ENCODE measurements at regions not wholly inside any gene's neighbourhood (a gene's known extent, or its start where the extent isn't known, plus 50 kb on each side); places are given as distances from the start of the nearest gene placed in this dataset.

- no peak overlapping the region for H3K4me3 ChIP-seq (ENCODE audit: extremely low read depth in 1 of 4, insufficient read depth in 2 of 4, low read depth in 3 of 4, low read length in 4 of 4)
- CTCF ChIA-PET (ENCODE audit: partially characterized antibody): no interaction called here
- no peak for FAIRE-seq
- peaks cover 0 to 2% (median 0%) of the 10 kb centered on the region in 4 experiments; a peak in 1 of 7 replicates for H3K4me1 ChIP-seq (replicated peaks in 1 of 4; ENCODE audit: control insufficient read depth in 3 of 4, insufficient read depth in 4 of 4, low read length in 3 of 4)
- no peak overlapping the region for H2BK120ac ChIP-seq (replicated peaks; ENCODE audit: low read depth, low read length)
- H2BK5ac ChIP-seq (ENCODE audit: low read depth, low read length): no peak overlapping the region
- H2BK15ac ChIP-seq (ENCODE audit: low read length): no peak overlapping the region
- no peaks in the 10 kb centered on the region for H3K36me3 ChIP-seq (ENCODE audit: control insufficient read depth in 2 of 4, insufficient read depth in 4 of 4, low read length in 3 of 4)
- POLR2A ChIA-PET (ENCODE audit: partially characterized antibody): no interaction called here
- no peak overlapping the region for H3K4me2 ChIP-seq (ENCODE audit: insufficient read depth in 1 of 2, low read depth in 2 of 2, low read length in 2 of 2)
- no peak overlapping the region for H2AFZ ChIP-seq (ENCODE audit: low read length)
- no peak overlapping the region for H2AK5ac ChIP-seq (ENCODE audit: low read depth, low read length)
- no peak overlapping the region for H3K23ac ChIP-seq (ENCODE audit: insufficient read length)
- H4K8ac ChIP-seq (ENCODE audit: extremely low read depth, insufficient read depth, low read length): no peak overlapping the region
- H3K23me2 ChIP-seq (ENCODE audit: low read depth, low read length): no peaks in the 10 kb centered on the region
- H3K27ac ChIP-seq (ENCODE audit: low read depth, low read length): no peak overlapping the region
- H3K4ac ChIP-seq (replicated peaks; ENCODE audit: insufficient read length, low read depth, low read length): no peak overlapping the region
- H2BK12ac ChIP-seq (ENCODE audit: low read depth, low read length): no peak overlapping the region
- H3K9ac ChIP-seq (replicated peaks in 1 of 4; ENCODE audit: extremely low read depth in 1 of 4, low read depth in 3 of 4, low read length in 3 of 4): no peak overlapping the region
- H4K91ac ChIP-seq (replicated peaks; ENCODE audit: insufficient read length, low read length): no peak overlapping the region
- DNase-seq (ENCODE audit: low read depth in 1 of 2, low spot score in 2 of 2): no peak
- no peak overlapping the region for H3K56ac ChIP-seq (replicated peaks; ENCODE audit: insufficient read length, low read depth, low read length)
- H3K27me3 ChIP-seq (replicated peaks in 1 of 4; ENCODE audit: control insufficient read depth in 3 of 4, extremely low read depth in 1 of 4, insufficient read depth in 3 of 4, low read length in 3 of 4): peaks cover 0 to 1% (median 0%) of the 10 kb centered on the region in 4 experiments; a peak in 1 of 7 replicates
- WGBS, 2 experiments (ENCODE audit: extremely low coverage in 1 of 2, insufficient coverage in 1 of 2, insufficient read length in 1 of 2, insufficient replicate concordance in 2 of 2, low coverage in 1 of 2, low lambda C conversion rate in 2 of 2, missing lambda C conversion rate in 1 of 2): 92% methylated on average over 5 of the region's 5 CpGs; no CpG with 5 or more reads in 1 of the 2 experiments
- H3K79me2 ChIP-seq (ENCODE audit: control insufficient read depth in 1 of 2, insufficient read depth in 2 of 2, low read length in 2 of 2): no peaks in the 10 kb centered on the region
- no peaks in the 10 kb centered on the region for H4K20me1 ChIP-seq (replicated peaks in 1 of 2; ENCODE audit: control insufficient read depth in 1 of 2, insufficient read depth in 2 of 2, low read length in 2 of 2)
- no peaks in the 10 kb centered on the region for H3K9me3 ChIP-seq (ENCODE audit: insufficient read depth in 2 of 2, low read depth in 1 of 2, low read length in 1 of 2)
- no peak overlapping the region for H3K18ac ChIP-seq (ENCODE audit: extremely low read depth, low read length)
- no peak overlapping the region for H3K14ac ChIP-seq (ENCODE audit: insufficient read length)
- no peak overlapping the region for H4K5ac ChIP-seq (ENCODE audit: insufficient read length, low read depth, low read length)
- H3K79me1 ChIP-seq (ENCODE audit: low read depth, low read length): no peaks in the 10 kb centered on the region
- H2BK20ac ChIP-seq (ENCODE audit: low read length): no peak overlapping the region
- no peak for TF ChIP-seq ATF3 (IDR thresholded peaks at IDR 0.05; ENCODE audit: insufficient read depth, low read depth, low read length)
- no peak for TF ChIP-seq CTBP2 (IDR thresholded peaks at IDR 0.05; ENCODE audit: borderline replicate concordance, insufficient read depth, insufficient read length, low read length)
- TF ChIP-seq ZNF274 (IDR thresholded peaks at IDR 0.05; ENCODE audit: borderline replicate concordance, extremely low read depth, low read length): no peak
- no peak for TF ChIP-seq SP2 (IDR thresholded peaks at IDR 0.05; ENCODE audit: low read length)
- TF ChIP-seq USF2 (IDR thresholded peaks at IDR 0.05; ENCODE audit: low read length): no peak
- no peak for TF ChIP-seq EP300 (IDR thresholded peaks at IDR 0.05; ENCODE audit: borderline replicate concordance in 1 of 2, low read depth in 2 of 2, low read length in 2 of 2)
- TF ChIP-seq TEAD4 (IDR thresholded peaks at IDR 0.05; ENCODE audit: low read depth, low read length): no peak
- no peak for TF ChIP-seq GTF2F1 (IDR thresholded peaks at IDR 0.05; ENCODE audit: borderline replicate concordance, low read depth, low read length)
- no peak for TF ChIP-seq RBBP5 (IDR thresholded peaks at IDR 0.05; ENCODE audit: borderline replicate concordance, low read depth, low read length)
- TF ChIP-seq CHD1 (IDR thresholded peaks at IDR 0.05; ENCODE audit: low read depth, low read length): no peak
- no peak for TF ChIP-seq RXRA (IDR thresholded peaks at IDR 0.05; ENCODE audit: insufficient read depth, low read depth, low read length)
- no peak for TF ChIP-seq FOSL1 (IDR thresholded peaks at IDR 0.05; ENCODE audit: insufficient read depth, low read depth, low read length)
These were observed 66.9 kb upstream of the MPHOSPH6 start for GRCh38 chr16:82236875-82237274.

Data from H1 (cell line).